Vagina (tissue), 2 donors: ENCODE measurements at regions not wholly inside any gene's neighbourhood (a gene's known extent, or its start where the extent isn't known, plus 50 kb on each side); places are given as distances from the start of the nearest gene placed in this dataset.

Experiments used
- DNase-seq, 2 donors: peaks; one replicate each; pipeline ENCODE4 v3.0.0-alpha.2; 2017; ENCODE audit errors: extremely low spot score in 2 of 2
- H3K27ac ChIP-seq: fragments of 200-600 bp; sonication (generic); one replicate; pipeline ENCODE4 v1.5.1; 2019
- H3K27me3 ChIP-seq: fragments of 200-600 bp; sonication (generic); one replicate; pipeline ENCODE4 v1.5.1; 2019
- H3K36me3 ChIP-seq, 2 donors: fragments of 200-600 bp; sonication (generic); one replicate each; pipeline ENCODE4 v1.5.1; 2017 to 2019
- H3K4me1 ChIP-seq: fragments of 200-600 bp; sonication (generic); one replicate; pipeline ENCODE4 v1.5.1; 2019
- H3K4me3 ChIP-seq, 2 donors: fragments of 200-600 bp; sonication (generic); 1 replicate in 1 of 2; 2 replicates in 1 of 2; pipeline ENCODE4 v1.5.1; 2016 to 2019
- H3K9me3 ChIP-seq: fragments of 200-600 bp; sonication (generic); one replicate; pipeline ENCODE4 v1.5.1; 2019
- POLR2A ChIP-seq, 2 donors: fragments of 450-650 bp; IDR thresholded peaks; one replicate each; pipeline ENCODE4 v1.6.1; 2017; ENCODE audit warnings: antibody characterized with exemption in 2 of 2, mild to moderate bottlenecking in 2 of 2, moderate library complexity in 2 of 2
- POLR2AphosphoS5 ChIP-seq, 2 donors: sonication (generic); formaldehyde crosslinking; IDR thresholded peaks; one replicate each; pipeline ENCODE4 v1.9.0; 2017; ENCODE audit warnings: antibody characterized with exemption in 2 of 2, mild to moderate bottlenecking in 2 of 2, low read depth in 1 of 2; ENCODE audit not compliant: insufficient read depth in 1 of 2
- intact Hi-C: fragments of 100-400 bp; cut with DNase I; formaldehyde crosslinking; loops from one replicate; pipeline ENCODE4 v1.15.1; 2023
- TF ChIP-seq, protein P1 (sequence below), 3 experiments: fragments of 450-650 bp in 2 of 3; fragments of 200-600 bp in 1 of 3; sonication (generic) in 1 of 3; IDR thresholded peaks; one replicate each; pipeline ENCODE4 v1.5.1; 2017 to 2019; ENCODE audit warnings: antibody characterized with exemption in 3 of 3, mild to moderate bottlenecking in 2 of 3, moderate library complexity in 2 of 3

- Histone ChIP-seq H3K27ac (no peak overlapping the region), H3K4me1 (no peaks in the 10 kb centered on the region), H3K9me3 (no peaks in the 10 kb centered on the region), H3K36me3 (no peaks in the 10 kb centered on the region), H3K4me3 (no peak overlapping the region), H3K27me3 (no peaks in the 10 kb centered on the region)
- TF ChIP-seq POLR2AphosphoS5 (IDR thresholded peaks at IDR 0.05; ENCODE audit: insufficient read depth in 1 of 2, low read depth in 1 of 2) (no peak), POLR2A (IDR thresholded peaks at IDR 0.05) (no peak)
- TF ChIP-seq, protein P1, sequence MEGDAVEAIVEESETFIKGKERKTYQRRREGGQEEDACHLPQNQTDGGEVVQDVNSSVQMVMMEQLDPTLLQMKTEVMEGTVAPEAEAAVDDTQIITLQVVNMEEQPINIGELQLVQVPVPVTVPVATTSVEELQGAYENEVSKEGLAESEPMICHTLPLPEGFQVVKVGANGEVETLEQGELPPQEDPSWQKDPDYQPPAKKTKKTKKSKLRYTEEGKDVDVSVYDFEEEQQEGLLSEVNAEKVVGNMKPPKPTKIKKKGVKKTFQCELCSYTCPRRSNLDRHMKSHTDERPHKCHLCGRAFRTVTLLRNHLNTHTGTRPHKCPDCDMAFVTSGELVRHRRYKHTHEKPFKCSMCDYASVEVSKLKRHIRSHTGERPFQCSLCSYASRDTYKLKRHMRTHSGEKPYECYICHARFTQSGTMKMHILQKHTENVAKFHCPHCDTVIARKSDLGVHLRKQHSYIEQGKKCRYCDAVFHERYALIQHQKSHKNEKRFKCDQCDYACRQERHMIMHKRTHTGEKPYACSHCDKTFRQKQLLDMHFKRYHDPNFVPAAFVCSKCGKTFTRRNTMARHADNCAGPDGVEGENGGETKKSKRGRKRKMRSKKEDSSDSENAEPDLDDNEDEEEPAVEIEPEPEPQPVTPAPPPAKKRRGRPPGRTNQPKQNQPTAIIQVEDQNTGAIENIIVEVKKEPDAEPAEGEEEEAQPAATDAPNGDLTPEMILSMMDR (IDR thresholded peaks at IDR 0.05) = no peak
- intact Hi-C loops = no loop called here
- DNase-seq = no peak
These were observed 429.1 kb upstream of the CDH4 start for GRCh38 chr20:60822699-60823607.

DNA sequence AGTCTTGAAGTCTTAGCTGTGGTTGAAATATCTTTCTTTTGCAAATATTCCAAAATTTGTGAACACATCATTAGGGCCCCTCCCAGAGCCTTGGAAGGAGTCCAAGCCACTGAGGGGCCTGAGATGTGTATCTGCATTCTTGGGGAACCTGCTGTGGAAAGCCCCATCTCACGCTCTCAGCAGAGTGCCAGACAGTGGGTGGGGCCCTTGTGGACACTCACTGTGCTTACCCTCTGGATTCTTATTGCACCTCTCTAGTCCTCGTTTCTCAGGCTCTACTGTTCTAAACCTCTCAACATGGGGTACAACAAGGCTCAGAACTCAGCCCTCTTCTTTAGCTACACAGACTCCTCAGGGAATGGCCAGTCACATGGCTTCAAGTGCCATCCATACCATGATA, 416.2 kb upstream of the CDH4 start:
- Histone ChIP-seq H3K36me3 (no peaks in the 10 kb centered on the region), H3K4me3 (no peak overlapping the region), H3K9me3 (no peaks in the 10 kb centered on the region), H3K27ac (no peak overlapping the region), H3K27me3 (no peaks in the 10 kb centered on the region), H3K4me1 (no peaks in the 10 kb centered on the region)
- intact Hi-C loops = no loop called here
- no peak for DNase-seq
- TF ChIP-seq POLR2AphosphoS5 (IDR thresholded peaks at IDR 0.05; ENCODE audit: insufficient read depth in 1 of 2, low read depth in 1 of 2) = no peak
- TF ChIP-seq, protein P1 (IDR thresholded peaks at IDR 0.05) = no peak
- no peak for TF ChIP-seq POLR2A (IDR thresholded peaks at IDR 0.05)

- H3K27me3 ChIP-seq = no peaks in the 10 kb centered on the region
- no peaks in the 10 kb centered on the region for H3K36me3 ChIP-seq
- no peaks in the 10 kb centered on the region for H3K4me1 ChIP-seq
- H3K9me3 ChIP-seq = no peaks in the 10 kb centered on the region
- DNase-seq = no peak
- intact Hi-C loops = no loop called here
- TF ChIP-seq POLR2A (IDR thresholded peaks at IDR 0.05) = no peak
- TF ChIP-seq POLR2AphosphoS5 (IDR thresholded peaks at IDR 0.05; ENCODE audit: insufficient read depth in 1 of 2, low read depth in 1 of 2) = no peak
- TF ChIP-seq, protein P1 (IDR thresholded peaks at IDR 0.05) = no peak
- H3K4me3 ChIP-seq = no peak overlapping the region
- no peak overlapping the region for H3K27ac ChIP-seq
These were observed 414.8 kb upstream of the CDH4 start for GRCh38 chr20:60837173-60837770.

DNA sequence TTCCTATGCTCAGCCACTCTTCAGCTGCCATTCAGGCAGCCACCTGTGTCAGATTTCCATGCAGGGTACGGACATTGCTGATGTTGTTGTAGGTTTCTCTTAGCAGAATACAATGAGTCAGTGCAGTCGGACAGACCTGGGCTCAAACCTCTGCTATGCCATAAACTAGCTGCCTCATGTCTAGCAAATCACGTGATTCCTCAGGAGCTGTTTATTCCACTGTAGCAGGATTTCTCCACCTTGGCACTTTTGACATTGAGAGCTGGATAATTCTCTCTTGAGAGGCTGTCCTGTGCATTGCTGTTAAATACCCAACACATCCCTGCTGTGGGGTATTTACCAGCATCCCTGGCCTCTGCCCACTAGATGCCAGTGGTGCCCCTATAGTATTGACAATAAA, 413.8 kb upstream of the CDH4 start:
- TF ChIP-seq, protein P1 (IDR thresholded peaks at IDR 0.05) = no peak
- TF ChIP-seq POLR2A (IDR thresholded peaks at IDR 0.05) = no peak
- TF ChIP-seq POLR2AphosphoS5 (IDR thresholded peaks at IDR 0.05; ENCODE audit: insufficient read depth in 1 of 2, low read depth in 1 of 2) = no peak
- intact Hi-C loops = no loop called here

GRCh38 chr20:60840971-60841370, 411.1 kb upstream of the CDH4 start:
- Histone ChIP-seq H3K4me3 (no peak overlapping the region), H3K4me1 (no peaks in the 10 kb centered on the region), H3K36me3 (no peaks in the 10 kb centered on the region), H3K9me3 (no peaks in the 10 kb centered on the region), H3K27me3 (no peaks in the 10 kb centered on the region), H3K27ac (no peak overlapping the region)
- intact Hi-C loops = no loop called here
- no peak for DNase-seq
- TF ChIP-seq, protein P1 (IDR thresholded peaks at IDR 0.05) = no peak
- no peak for TF ChIP-seq POLR2AphosphoS5 (IDR thresholded peaks at IDR 0.05; ENCODE audit: insufficient read depth in 1 of 2, low read depth in 1 of 2)

More for the DNA sequence above, 413.8 kb upstream of the CDH4 start:
- H3K36me3 ChIP-seq = no peaks in the 10 kb centered on the region
- H3K27ac ChIP-seq = no peak overlapping the region
- H3K9me3 ChIP-seq = no peaks in the 10 kb centered on the region
- no peaks in the 10 kb centered on the region for H3K4me1 ChIP-seq
- H3K27me3 ChIP-seq = no peaks in the 10 kb centered on the region
- no peak overlapping the region for H3K4me3 ChIP-seq
- DNase-seq = no peak
